ENCODE measurements at regions not wholly inside any gene's neighbourhood (a gene's known extent, or its start where the extent isn't known, plus 50 kb on each side); places are given as distances from the start of the nearest gene placed in this dataset.

- TF ChIP-seq POLR2AphosphoS5 (IDR thresholded peaks at IDR 0.05) (no peak), CTCF (IDR thresholded peaks at IDR 0.05) (no peak), EP300 (IDR thresholded peaks at IDR 0.05) (no peak)
- intact Hi-C loops (cut with DNase I; ENCODE audit: low total_unique reads) = no loop called here
- WGBS, 5 donors = 85 to 93% (median 89%) methylated on average over 4 to 11 of the region's 11 CpGs
- H3K4me1 ChIP-seq = peaks cover 0 to 15% (median 5%) of the 10 kb centered on the region in 4 donors
- H3K27me3 ChIP-seq = no peaks in the 10 kb centered on the region
- no peaks in the 10 kb centered on the region for H3K9me3 ChIP-seq
- H3K4me3 ChIP-seq = no peak overlapping the region
- H3K27ac ChIP-seq = no peak overlapping the region
- no peaks in the 10 kb centered on the region for H3K36me3 ChIP-seq
- DNase-seq = no peak
Observed at GRCh38 chr7:12864470-12865046, 177.1 kb downstream of the ARL4A start.

- no peak for TF ChIP-seq CTCF (IDR thresholded peaks at IDR 0.05)
- TF ChIP-seq POLR2A (IDR thresholded peaks at IDR 0.05) = no peak
- TF ChIP-seq POLR2AphosphoS5 (IDR thresholded peaks at IDR 0.05) = no peak
- TF ChIP-seq EP300 (IDR thresholded peaks at IDR 0.05) = no peak
- H3K9me3 ChIP-seq = no peaks in the 10 kb centered on the region
Observed at GRCh38 chr7:12865593-12865992, 178.2 kb downstream of the ARL4A start.

GRCh38 chr7:12866207-12866606 is 178.8 kb downstream of the ARL4A start:
- peaks cover 0 to 7% (median 4%) of the 10 kb centered on the region in 4 donors for H3K4me1 ChIP-seq
- intact Hi-C loops (cut with DNase I; ENCODE audit: low total_unique reads) = no loop called here
- no peak overlapping the region for H3K4me3 ChIP-seq
- H3K9me3 ChIP-seq = no peaks in the 10 kb centered on the region
- H3K36me3 ChIP-seq = no peaks in the 10 kb centered on the region
- H3K27ac ChIP-seq = no peak overlapping the region
- no peak for DNase-seq
- TF ChIP-seq POLR2AphosphoS5 (IDR thresholded peaks at IDR 0.05) (no peak), EP300 (IDR thresholded peaks at IDR 0.05) (no peak), POLR2A (IDR thresholded peaks at IDR 0.05) (no peak), CTCF (IDR thresholded peaks at IDR 0.05) (no peak)
- H3K27me3 ChIP-seq = no peaks in the 10 kb centered on the region
- WGBS, 5 donors = 79 to 87% (median 86%) methylated on average over 4 of the region's 4 CpGs

More at GRCh38 chr7:12865593-12865992, 178.2 kb downstream of the ARL4A start:
- Histone ChIP-seq H3K4me1 (peaks cover 0 to 13% (median 5%) of the 10 kb centered on the region in 4 donors), H3K36me3 (no peaks in the 10 kb centered on the region), H3K27ac (no peak overlapping the region), H3K4me3 (no peak overlapping the region), H3K27me3 (no peaks in the 10 kb centered on the region)
- intact Hi-C loops (cut with DNase I; ENCODE audit: low total_unique reads) = no loop called here
- no peak for DNase-seq
- 89 to 98% (median 97%) methylated on average over 2 of the region's 2 CpGs for WGBS, 5 donors

GRCh38 chr7:12868027-12868426 is 180.6 kb downstream of the ARL4A start:
- TF ChIP-seq EP300 (IDR thresholded peaks at IDR 0.05) (no peak), POLR2AphosphoS5 (IDR thresholded peaks at IDR 0.05) (no peak), CTCF (IDR thresholded peaks at IDR 0.05) (no peak), POLR2A (IDR thresholded peaks at IDR 0.05) (no peak)
- DNase-seq = no peak
- no peaks in the 10 kb centered on the region for H3K36me3 ChIP-seq
- no peaks in the 10 kb centered on the region for H3K9me3 ChIP-seq
- WGBS, 5 donors = 85 to 93% (median 87%) methylated on average over 2 of the region's 2 CpGs
- intact Hi-C loops (cut with DNase I; ENCODE audit: low total_unique reads) = no loop called here
- no peaks in the 10 kb centered on the region for H3K4me1 ChIP-seq
- H3K27me3 ChIP-seq = no peaks in the 10 kb centered on the region
- no peak overlapping the region for H3K27ac ChIP-seq
- H3K4me3 ChIP-seq = no peak overlapping the region

Measured in stomach (tissue), 8 donors.